ENCODE measurements at regions not wholly inside any gene's neighbourhood (a gene's known extent, or its start where the extent isn't known, plus 50 kb on each side); places are given as distances from the start of the nearest gene placed in this dataset.

DNA sequence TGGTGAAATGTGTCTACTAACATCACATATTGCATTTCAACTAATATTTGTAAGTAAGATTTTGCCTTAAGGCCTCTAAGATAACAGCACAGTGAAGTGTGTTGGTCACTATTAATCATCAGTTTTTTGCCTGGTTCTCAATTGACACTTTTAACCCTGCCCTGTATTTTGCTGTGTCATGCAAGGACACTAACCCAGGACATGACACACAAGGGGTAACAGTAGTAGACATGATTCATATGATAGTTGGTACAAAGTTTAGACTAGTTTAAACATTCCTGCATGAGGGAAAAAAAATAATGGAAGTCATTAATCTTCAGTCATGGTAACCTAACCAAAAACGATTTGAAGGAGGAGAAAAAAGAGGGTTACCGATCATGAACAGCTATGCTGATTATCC lies 207.0 kb downstream of the DEPDC1B start:
- TF ChIP-seq, protein P1, sequence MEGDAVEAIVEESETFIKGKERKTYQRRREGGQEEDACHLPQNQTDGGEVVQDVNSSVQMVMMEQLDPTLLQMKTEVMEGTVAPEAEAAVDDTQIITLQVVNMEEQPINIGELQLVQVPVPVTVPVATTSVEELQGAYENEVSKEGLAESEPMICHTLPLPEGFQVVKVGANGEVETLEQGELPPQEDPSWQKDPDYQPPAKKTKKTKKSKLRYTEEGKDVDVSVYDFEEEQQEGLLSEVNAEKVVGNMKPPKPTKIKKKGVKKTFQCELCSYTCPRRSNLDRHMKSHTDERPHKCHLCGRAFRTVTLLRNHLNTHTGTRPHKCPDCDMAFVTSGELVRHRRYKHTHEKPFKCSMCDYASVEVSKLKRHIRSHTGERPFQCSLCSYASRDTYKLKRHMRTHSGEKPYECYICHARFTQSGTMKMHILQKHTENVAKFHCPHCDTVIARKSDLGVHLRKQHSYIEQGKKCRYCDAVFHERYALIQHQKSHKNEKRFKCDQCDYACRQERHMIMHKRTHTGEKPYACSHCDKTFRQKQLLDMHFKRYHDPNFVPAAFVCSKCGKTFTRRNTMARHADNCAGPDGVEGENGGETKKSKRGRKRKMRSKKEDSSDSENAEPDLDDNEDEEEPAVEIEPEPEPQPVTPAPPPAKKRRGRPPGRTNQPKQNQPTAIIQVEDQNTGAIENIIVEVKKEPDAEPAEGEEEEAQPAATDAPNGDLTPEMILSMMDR (IDR thresholded peaks at IDR 0.05; ENCODE audit: poor library complexity), result no peak
- TF ChIP-seq EZH2 (IDR thresholded peaks at IDR 0.05; ENCODE audit: borderline replicate concordance) (no peak), EZH2phosphoT487 (IDR thresholded peaks at IDR 0.05; ENCODE audit: low read depth, severe bottlenecking, unreplicated experiment) (no peak)
